GM12878 (cell line): ENCODE measurements at regions not wholly inside any gene's neighbourhood (a gene's known extent, or its start where the extent isn't known, plus 50 kb on each side); places are given as distances from the start of the nearest gene placed in this dataset.

Experiments used
- ATAC-seq: fragments of 200-7000 bp; cut with Tn5 transposase; 3 replicates; pipeline ENCODE4 v1.9.1; 2020; ENCODE audit warnings: mild to moderate bottlenecking, moderate library complexity
- BruUV-seq: library from RNA; stranded (reverse); fragments of 400-500 nt; replicated peaks from 2 replicates; lab custom pipeline; 2021; lab: Mats Ljungman, UMichigan
- CTCF ChIA-PET: fragments of 300-600 bp; sonication (Branson Sonifier 250); formaldehyde crosslinking; extraction: SDS; loops from one replicate; lab custom pipeline; 2021; ENCODE audit warnings: inconsistent platforms; lab: Yijun Ruan, JAX
- POLR2A ChIA-PET: fragments of 350-600 bp; formaldehyde crosslinking; extraction: SDS; loops from one replicate; lab custom pipeline; 2021; ENCODE audit warnings: inconsistent platforms; lab: Charles Lee
- RAD21 ChIA-PET: fragments of 300-600 bp; sonication (Branson Sonifier 250); formaldehyde crosslinking; loops from one replicate; lab custom pipeline; 2023; ENCODE audit warnings: antibody characterized with exemption; ENCODE audit not compliant: unreplicated experiment; lab: Charles Lee
- SMC1A ChIA-PET: fragments of 300-600 bp; sonication (Branson Sonifier 250); formaldehyde crosslinking; loops from one replicate; lab custom pipeline; 2023; ENCODE audit not compliant: unreplicated experiment, uncharacterized antibody; lab: Charles Lee
- DNase-seq: peaks from one replicate; pipeline ENCODE4 v3.0.0-alpha.2; 2011; ENCODE audit warnings: low read depth, low spot score
- FAIRE-seq: peaks from 3 replicates; lab custom pipeline; 2011; peaks lifted over from hg19 to GRCh38; lab: Jason Lieb, UNC
- H2AFZ ChIP-seq: 2 replicates; pipeline ENCODE4 v1.6.0; 2011; ENCODE audit warnings: low read depth, low read length, control low read depth; ENCODE audit not compliant: control insufficient read depth
- H3K27ac ChIP-seq: 2 replicates; pipeline ENCODE4 v1.5.1; 2011; ENCODE audit warnings: control low read depth; ENCODE audit not compliant: control insufficient read depth, insufficient read depth
- H3K27me3 ChIP-seq, 2 experiments: replicated peaks in 1 of 2; 2 replicates each; pipeline versions ENCODE4 v1.6.0 to v1.6.1; 2011; ENCODE audit warnings: low read length in 1 of 2; ENCODE audit not compliant: control insufficient read depth in 2 of 2, insufficient read depth in 2 of 2
- H3K36me3 ChIP-seq, 2 experiments: 2 replicates each; pipeline ENCODE4 v1.5.1; 2011; ENCODE audit warnings: low read length in 1 of 2; ENCODE audit not compliant: control insufficient read depth in 2 of 2, insufficient read depth in 2 of 2
- H3K4me1 ChIP-seq: 2 replicates; pipeline ENCODE4 v1.6.1; 2011; ENCODE audit warnings: mild to moderate bottlenecking, low read length, moderate library complexity, mixed read lengths; ENCODE audit not compliant: control insufficient read depth, insufficient read depth
- H3K4me2 ChIP-seq: 2 replicates; pipeline ENCODE4 v1.6.0; 2011; ENCODE audit warnings: control low read depth; ENCODE audit not compliant: control insufficient read depth, insufficient read depth
- H3K4me3 ChIP-seq: fragments of 200-600 bp; sonication (generic); 2 replicates; pipeline ENCODE4 v1.5.1; 2016
- H3K79me2 ChIP-seq: 2 replicates; pipeline ENCODE4 v1.6.0; 2011; ENCODE audit warnings: low read length; ENCODE audit not compliant: control insufficient read depth, insufficient read depth
- H3K9ac ChIP-seq: 2 replicates; pipeline ENCODE4 v1.8.0; 2011; ENCODE audit warnings: low read length, control low read depth, mixed read lengths; ENCODE audit not compliant: control insufficient read depth, insufficient read depth
- H3K9me3 ChIP-seq: replicated peaks from 3 replicates; pipeline ENCODE4 v1.5.1; 2011; ENCODE audit warnings: mild to moderate bottlenecking, low read length; ENCODE audit not compliant: control insufficient read depth, insufficient read depth
- H4K20me1 ChIP-seq: 2 replicates; pipeline ENCODE4 v1.6.0; 2011; ENCODE audit not compliant: control insufficient read depth, insufficient read depth
- BHLHE40 ChIP-seq, 2 experiments: fragments of 450-650 bp in 1 of 2; IDR thresholded peaks; 2 replicates each; pipeline ENCODE4 v1.6.1; 2011 to 2017; ENCODE audit warnings: low read depth in 2 of 2, borderline replicate concordance in 1 of 2, improper control_type of control experiment in 1 of 2, low read length in 1 of 2, mild to moderate bottlenecking in 1 of 2
- ETV6 ChIP-seq, 2 experiments: fragments of 450-650 bp in 1 of 2; IDR thresholded peaks in 1 of 2; conservative IDR thresholded peaks in 1 of 2; 2 replicates each; pipeline ENCODE4 v1.6.1; 2014; ENCODE audit warnings: antibody characterized with exemption in 1 of 2, borderline replicate concordance in 1 of 2, low read depth in 1 of 2, mild to moderate bottlenecking in 1 of 2, moderate library complexity in 1 of 2
- FOXK2 ChIP-seq: fragments of 450-650 bp; IDR thresholded peaks from 2 replicates; pipeline ENCODE4 v1.6.1; 2017; ENCODE audit warnings: mild to moderate bottlenecking, moderate library complexity
- GATAD2B ChIP-seq: fragments of 450-650 bp; conservative IDR thresholded peaks from 2 replicates; pipeline ENCODE4 v1.6.1; 2017; ENCODE audit warnings: low read depth, mild to moderate bottlenecking, moderate library complexity
- HDGF ChIP-seq: fragments of 450-650 bp; IDR thresholded peaks from 2 replicates; pipeline ENCODE4 v1.6.1; 2016; ENCODE audit warnings: antibody characterized with exemption
- IKZF1 ChIP-seq: fragments of 450-650 bp; conservative IDR thresholded peaks from 2 replicates; pipeline ENCODE4 v1.6.1; 2017; ENCODE audit warnings: antibody characterized with exemption, mild to moderate bottlenecking
- MYC ChIP-seq: IDR thresholded peaks from 2 replicates; pipeline ENCODE4 v1.6.1; 2011; ENCODE audit warnings: mild to moderate bottlenecking, low read length, moderate library complexity, inconsistent platforms; ENCODE audit not compliant: insufficient read depth, insufficient replicate concordance, insufficient read length, severe bottlenecking
- NR2C2 ChIP-seq: IDR thresholded peaks from 2 replicates; pipeline ENCODE4 v1.6.1; 2011; ENCODE audit warnings: borderline replicate concordance, low read depth; ENCODE audit not compliant: control insufficient read depth, insufficient read length
- POU2F2 ChIP-seq: IDR thresholded peaks from 3 replicates; pipeline ENCODE4 v1.6.1; 2011; ENCODE audit warnings: low read depth, mild to moderate bottlenecking, low read length, borderline replicate concordance
- SIN3A ChIP-seq: IDR thresholded peaks from 2 replicates; pipeline ENCODE4 v1.6.1; 2012; ENCODE audit warnings: low read depth, low read length, improper control_type of control experiment
- SPI1 ChIP-seq: IDR thresholded peaks from 2 replicates; pipeline ENCODE4 v1.6.1; 2011; ENCODE audit warnings: low read depth, mild to moderate bottlenecking, low read length, moderate library complexity, borderline replicate concordance; ENCODE audit not compliant: insufficient read depth
- SUPT20H ChIP-seq: IDR thresholded peaks from 2 replicates; pipeline ENCODE4 v1.6.1; 2011; ENCODE audit warnings: low read depth, mild to moderate bottlenecking, low read length, moderate library complexity, borderline replicate concordance; ENCODE audit not compliant: control insufficient read depth
- SUZ12 ChIP-seq: fragments of 200-600 bp; sonication (generic); IDR thresholded peaks from one replicate; pipeline ENCODE4 v1.6.1; 2018; ENCODE audit warnings: antibody characterized with exemption, mild to moderate bottlenecking; ENCODE audit not compliant: unreplicated experiment
- ZBTB11 ChIP-seq: fragments of 450-650 bp; formaldehyde crosslinking; IDR thresholded peaks from 2 replicates; pipeline ENCODE4 v1.5.0; 2022; ENCODE audit warnings: mild to moderate bottlenecking, missing genetic modification characterization
- ZNF384 ChIP-seq: IDR thresholded peaks from 2 replicates; pipeline ENCODE4 v1.6.1; 2012; ENCODE audit warnings: low read depth, mild to moderate bottlenecking, low read length, improper control_type of control experiment, borderline replicate concordance
- ZZZ3 ChIP-seq: IDR thresholded peaks from 2 replicates; pipeline ENCODE4 v1.6.1; 2011; ENCODE audit warnings: low read depth; ENCODE audit not compliant: control insufficient read depth, insufficient read length
- WGBS: methylation state at CpG from one replicate; pipeline ENCODE4 v1.1.6; 2016; ENCODE audit warnings: low lambda C conversion rate; ENCODE audit not compliant: insufficient replicate concordance, insufficient coverage; ENCODE audit errors: missing lambda C conversion rate; 5-methylcytosine and 5-hydroxymethylcytosine counted together
- in situ Hi-C: fragments of 300-500 bp; cut with MboI; formaldehyde crosslinking; loops from 9 replicates; pipeline ENCODE4 v1.14.3; 2018; ENCODE audit warnings: mixed read lengths
- intact Hi-C: fragments of 100-400 bp; cut with micrococcal nuclease; formaldehyde crosslinking; loops from one replicate; pipeline ENCODE4 v1.14.2; 2022; ENCODE audit not compliant: unreplicated experiment
- TF ChIP-seq, protein P1 (sequence below): fragments of 450-650 bp; IDR thresholded peaks from 2 replicates; pipeline ENCODE4 v1.6.1; 2018; ENCODE audit warnings: borderline replicate concordance, mild to moderate bottlenecking; ENCODE audit not compliant: partially characterized antibody

DNA sequence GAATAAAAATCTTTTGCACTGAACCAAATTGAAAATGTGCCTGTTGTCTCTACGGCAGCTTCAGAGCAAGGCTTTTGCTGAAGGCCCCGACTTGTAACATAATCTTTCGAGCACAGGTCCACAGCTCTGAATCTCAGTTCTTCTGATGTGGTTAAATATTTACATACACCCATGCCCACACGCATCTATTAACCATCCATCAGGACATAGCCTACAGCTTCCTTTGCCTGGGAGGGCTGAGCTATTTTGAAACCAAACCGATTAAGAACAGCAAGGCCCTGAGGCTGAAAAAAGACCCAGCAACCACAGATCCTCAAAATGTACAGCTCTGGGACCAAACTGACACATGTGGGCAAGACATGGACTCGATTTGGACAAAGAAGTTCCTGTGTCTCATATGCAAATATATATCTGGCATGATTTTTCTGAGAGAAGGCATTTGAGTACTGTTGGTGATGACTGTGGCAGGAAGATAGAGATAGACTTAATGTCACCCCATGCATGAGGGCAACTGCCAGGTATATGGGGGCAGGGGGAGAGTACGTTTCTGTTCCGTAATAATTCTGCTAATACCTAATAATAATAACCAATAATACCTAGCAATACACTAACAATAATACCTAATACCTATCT is 322.7 kb upstream of the PLET1 start:
- Histone ChIP-seq H3K27me3 (no peaks in the 10 kb centered on the region), H3K27ac (no peak overlapping the region), H3K9me3 (no peaks in the 10 kb centered on the region), H3K9ac (no peak overlapping the region), H3K4me2 (peak overlapping the region; percentile 40), H4K20me1 (no peaks in the 10 kb centered on the region), H2AFZ (no peak overlapping the region), H3K4me3 (peak overlapping the region; percentile 8; the same call in 1 of the 2 replicates), H3K36me3 (no peaks in the 10 kb centered on the region), H3K4me1 (peaks cover 31% of the 10 kb centered on the region), H3K79me2 (no peaks in the 10 kb centered on the region)
- no TSS peak for BruUV-seq
- ATAC-seq = peak; percentile 94
- intact Hi-C loops (loop anchor here (5.0 kb wide), 1 partner anchor 366 kb away; no protein-coding TSS in a partner anchor), in situ Hi-C loops (loop anchor here (5.0 kb wide), 1 partner anchor 356 kb away; the partner anchor contains the start of gene PTS)
- CTCF ChIA-PET = interaction anchor here (1.0 to 8.5 kb wide), 10 partner anchors 9 to 706 kb away, joined by 3 to 66 read pairs (median 4); no protein-coding TSS in a partner anchor
- SMC1A ChIA-PET = interaction anchor here (0.6 to 7.5 kb wide), 10 partner anchors 8 to 212 kb away, joined by 3 to 77 read pairs (median 4); no protein-coding TSS in a partner anchor
- RAD21 ChIA-PET = interaction anchor here (1.0 to 4.8 kb wide), 5 partner anchors 39 to 706 kb away, joined by 3 to 23 read pairs (median 4); no protein-coding TSS in a partner anchor
- DNase-seq = peak; percentile 99
- POLR2A ChIA-PET = interaction anchor here (0.9 kb wide), 1 partner anchor 61 kb away, joined by 3 read pairs; no protein-coding TSS in a partner anchor
- peak; percentile 84 for FAIRE-seq
- WGBS = under 1% methylated on average over 8 of the region's 8 CpGs
- TF ChIP-seq, protein P1, sequence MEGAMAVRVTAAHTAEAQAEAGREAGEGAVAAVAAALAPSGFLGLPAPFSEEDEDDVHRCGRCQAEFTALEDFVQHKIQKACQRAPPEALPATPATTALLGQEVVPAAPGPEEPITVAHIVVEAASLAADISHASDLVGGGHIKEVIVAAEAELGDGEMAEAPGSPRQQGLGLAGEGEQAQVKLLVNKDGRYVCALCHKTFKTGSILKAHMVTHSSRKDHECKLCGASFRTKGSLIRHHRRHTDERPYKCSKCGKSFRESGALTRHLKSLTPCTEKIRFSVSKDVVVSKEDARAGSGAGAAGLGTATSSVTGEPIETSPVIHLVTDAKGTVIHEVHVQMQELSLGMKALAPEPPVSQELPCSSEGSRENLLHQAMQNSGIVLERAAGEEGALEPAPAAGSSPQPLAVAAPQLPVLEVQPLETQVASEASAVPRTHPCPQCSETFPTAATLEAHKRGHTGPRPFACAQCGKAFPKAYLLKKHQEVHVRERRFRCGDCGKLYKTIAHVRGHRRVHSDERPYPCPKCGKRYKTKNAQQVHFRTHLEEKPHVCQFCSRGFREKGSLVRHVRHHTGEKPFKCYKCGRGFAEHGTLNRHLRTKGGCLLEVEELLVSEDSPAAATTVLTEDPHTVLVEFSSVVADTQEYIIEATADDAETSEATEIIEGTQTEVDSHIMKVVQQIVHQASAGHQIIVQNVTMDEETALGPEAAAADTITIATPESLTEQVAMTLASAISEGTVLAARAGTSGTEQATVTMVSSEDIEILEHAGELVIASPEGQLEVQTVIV = no peak
- no peak for TF ChIP-seq SUPT20H
- no peak for TF ChIP-seq SPI1
- peak; percentile 99 for TF ChIP-seq POU2F2
- TF ChIP-seq SUZ12 = no peak
- TF ChIP-seq HDGF = no peak
- TF ChIP-seq GATAD2B = no peak
- TF ChIP-seq ZBTB11 (CRISPR knock-in tag) = no peak
- peak; percentile 77 to 79 for TF ChIP-seq BHLHE40 (IDR thresholded peaks at IDR 0.05; ENCODE audit: borderline replicate concordance in 1 of 2, low read depth in 2 of 2, low read length in 1 of 2)
- TF ChIP-seq ZZZ3 = no peak
- TF ChIP-seq FOXK2 = no peak
- peak in 1 of 2 experiments; percentile 64; a peak in 2 of 4 replicates for TF ChIP-seq ETV6 (conservative IDR thresholded peaks at IDR 0.05 in 1 of 2, IDR thresholded peaks at IDR 0.05 in 1 of 2; ENCODE audit: borderline replicate concordance in 1 of 2, low read depth in 1 of 2)
- no peak for TF ChIP-seq ZNF384
- TF ChIP-seq NR2C2 = no peak
- TF ChIP-seq IKZF1 = peak; percentile 68
- TF ChIP-seq MYC = no peak
- no peak for TF ChIP-seq SIN3A
